ENCODE measurements at regions not wholly inside any gene's neighbourhood (a gene's known extent, or its start where the extent isn't known, plus 50 kb on each side); places are given as distances from the start of the nearest gene placed in this dataset.
A peak's percentile ranks its signal among the peaks of the same experiment; 100 is the strongest.

GRCh38 chr4:7128234-7128633, 60.4 kb upstream of the GRPEL1 start:
- no peaks in the 10 kb centered on the region for H3K36me3 ChIP-seq
- no peaks in the 10 kb centered on the region for H3K27me3 ChIP-seq
- 82 to 88% (median 88%) methylated on average over 8 of the region's 8 CpGs for WGBS, 3 donors
- peaks cover 2% of the 10 kb centered on the region for H3K4me1 ChIP-seq (ENCODE audit: insufficient read depth)
- no peak overlapping the region for H3K27ac ChIP-seq
- DNase-seq: no peak
- no peak overlapping the region for H3K4me3 ChIP-seq
- intact Hi-C loops (cut with DNase I): no loop called here
- no peak for TF ChIP-seq POLR2A (IDR thresholded peaks at IDR 0.05)
- TF ChIP-seq EP300 (IDR thresholded peaks at IDR 0.05): no peak
- no peak for TF ChIP-seq CTCF (IDR thresholded peaks at IDR 0.05)
- H3K9me3 ChIP-seq: no peaks in the 10 kb centered on the region

GRCh38 chr4:7127576-7127975, 59.7 kb upstream of the GRPEL1 start:
- 56 to 58% (median 56%) methylated on average over 18 of the region's 18 CpGs for WGBS, 3 donors
- H3K36me3 ChIP-seq: no peaks in the 10 kb centered on the region
- TF ChIP-seq POLR2A (IDR thresholded peaks at IDR 0.05) (no peak), EP300 (IDR thresholded peaks at IDR 0.05) (no peak), CTCF (IDR thresholded peaks at IDR 0.05) (no peak)
- H3K27me3 ChIP-seq: no peaks in the 10 kb centered on the region
- H3K9me3 ChIP-seq: no peaks in the 10 kb centered on the region
- H3K4me1 ChIP-seq (ENCODE audit: insufficient read depth): peaks cover 2% of the 10 kb centered on the region
- H3K27ac ChIP-seq: no peak overlapping the region
- no peak overlapping the region for H3K4me3 ChIP-seq
- intact Hi-C loops (cut with DNase I): no loop called here
- peak in 1 of 5 donors; percentile 63 for DNase-seq

- Histone ChIP-seq H3K4me3 (no peak overlapping the region), H3K27ac (no peak overlapping the region), H3K27me3 (no peaks in the 10 kb centered on the region), H3K4me1 (ENCODE audit: insufficient read depth) (peaks cover 2% of the 10 kb centered on the region), H3K36me3 (no peaks in the 10 kb centered on the region), H3K9me3 (no peaks in the 10 kb centered on the region)
- intact Hi-C loops (cut with DNase I): no loop called here
- no peak for DNase-seq
- 83 to 85% (median 83%) methylated on average over 8 of the region's 8 CpGs for WGBS, 3 donors
- TF ChIP-seq EP300 (IDR thresholded peaks at IDR 0.05) (no peak), POLR2A (IDR thresholded peaks at IDR 0.05) (no peak), CTCF (IDR thresholded peaks at IDR 0.05) (no peak)
Observed at GRCh38 chr4:7126981-7127380, 59.1 kb upstream of the GRPEL1 start.

GRCh38 chr4:7124689-7125442, 57.0 kb upstream of the GRPEL1 start:
- intact Hi-C loops (cut with DNase I): no loop called here
- peak; percentile 76 to 81 (median 77) for DNase-seq
- Histone ChIP-seq H3K27me3 (no peaks in the 10 kb centered on the region), H3K36me3 (no peaks in the 10 kb centered on the region), H3K9me3 (no peaks in the 10 kb centered on the region), H3K27ac (peak overlapping the region in 1 of 2 donors; percentile 61), H3K4me3 (no peak overlapping the region), H3K4me1 (ENCODE audit: insufficient read depth) (peaks cover 2% of the 10 kb centered on the region)
- TF ChIP-seq EP300 (IDR thresholded peaks at IDR 0.05): no peak
- no peak for TF ChIP-seq POLR2A (IDR thresholded peaks at IDR 0.05)
- no peak for TF ChIP-seq CTCF (IDR thresholded peaks at IDR 0.05)
- 34 to 42% (median 40%) methylated on average over 22 of the region's 22 CpGs for WGBS, 3 donors
